Neuronal stem cell (in vitro differentiated cells): ENCODE measurements at regions not wholly inside any gene's neighbourhood (a gene's known extent, or its start where the extent isn't known, plus 50 kb on each side); places are given as distances from the start of the nearest gene placed in this dataset. TPM values are rescaled to one million over a fixed set of nuclear protein-coding genes. Genes with fewer than 3 reads are reported as not detected.
A peak's percentile ranks its signal among the peaks of the same experiment; 100 is the strongest.

Experiments used
- DNase-seq: peaks from one replicate; pipeline ENCODE4 v3.0.0-alpha.2; 2013; ENCODE audit warnings: low spot score
- H2AFZ ChIP-seq: one replicate; pipeline ENCODE4 v1.6.1; 2013; ENCODE audit warnings: mild to moderate bottlenecking, low read length, inconsistent platforms
- H2AK5ac ChIP-seq: 2 replicates; pipeline ENCODE4 v1.6.1; 2013; ENCODE audit warnings: low read depth, mild to moderate bottlenecking, inconsistent platforms, low read length, moderate library complexity, mixed read lengths
- H2BK120ac ChIP-seq: 2 replicates; pipeline ENCODE4 v1.6.1; 2013; ENCODE audit warnings: low read depth, mild to moderate bottlenecking, inconsistent platforms, low read length, moderate library complexity, mixed read lengths
- H2BK12ac ChIP-seq: one replicate; pipeline ENCODE4 v1.6.1; 2013; ENCODE audit warnings: low read length, inconsistent platforms
- H2BK15ac ChIP-seq: 2 replicates; pipeline ENCODE4 v1.6.1; 2013; ENCODE audit warnings: mild to moderate bottlenecking, low read length, inconsistent platforms, mixed read lengths
- H2BK5ac ChIP-seq: one replicate; pipeline ENCODE4 v1.6.1; 2013; ENCODE audit warnings: inconsistent platforms, mild to moderate bottlenecking, low read length, moderate library complexity
- H3K14ac ChIP-seq: one replicate; pipeline ENCODE4 v1.6.1; 2013; ENCODE audit warnings: low read length, inconsistent platforms
- H3K18ac ChIP-seq: 2 replicates; pipeline ENCODE4 v1.6.1; 2013; ENCODE audit warnings: low read length, inconsistent platforms
- H3K23ac ChIP-seq: 2 replicates; pipeline ENCODE4 v1.6.1; 2013; ENCODE audit warnings: low read depth, mild to moderate bottlenecking, mixed read lengths, low read length, inconsistent platforms; ENCODE audit not compliant: poor library complexity
- H3K27ac ChIP-seq: replicated peaks from 3 replicates; pipeline ENCODE4 v1.5.1; 2013; ENCODE audit warnings: low read length, inconsistent platforms
- H3K27me3 ChIP-seq, 3 experiments: 2 replicates each; pipeline ENCODE4 v1.6.1; 2013; ENCODE audit warnings: low read length in 3 of 3, mild to moderate bottlenecking in 2 of 3, inconsistent platforms in 1 of 3, low read depth in 1 of 3, mixed read lengths in 1 of 3, moderate library complexity in 1 of 3; ENCODE audit not compliant: control insufficient read depth in 3 of 3, insufficient read depth in 3 of 3
- H3K36me3 ChIP-seq, 2 donors: replicated peaks in 1 of 2; 2 replicates each; pipeline ENCODE4 v1.6.1; 2013; ENCODE audit warnings: low read length in 2 of 2; ENCODE audit not compliant: control insufficient read depth in 2 of 2, insufficient read depth in 2 of 2
- H3K4ac ChIP-seq: 2 replicates; pipeline ENCODE4 v1.6.1; 2013; ENCODE audit warnings: inconsistent platforms, mild to moderate bottlenecking, low read length, moderate library complexity
- H3K4me1 ChIP-seq, 2 donors: 1 replicate in 1 of 2; 2 replicates in 1 of 2; pipeline ENCODE4 v1.6.1; 2013; ENCODE audit warnings: low read length in 2 of 2, low read depth in 1 of 2; ENCODE audit not compliant: control insufficient read depth in 2 of 2, insufficient read depth in 1 of 2
- H3K4me2 ChIP-seq: one replicate; pipeline ENCODE4 v1.6.1; 2013; ENCODE audit warnings: mild to moderate bottlenecking, low read length, inconsistent platforms; ENCODE audit not compliant: insufficient read depth, poor library complexity, severe bottlenecking
- H3K4me3 ChIP-seq, 2 donors: 2 replicates each; pipeline ENCODE4 v1.5.1; 2013; ENCODE audit warnings: low read length in 2 of 2, mild to moderate bottlenecking in 2 of 2, inconsistent platforms in 1 of 2, moderate library complexity in 1 of 2
- H3K79me1 ChIP-seq: one replicate; pipeline ENCODE4 v1.6.1; 2013; ENCODE audit warnings: low read depth, mild to moderate bottlenecking, inconsistent platforms, low read length, moderate library complexity
- H3K9ac ChIP-seq: one replicate; pipeline ENCODE4 v1.6.1; 2013; ENCODE audit warnings: mild to moderate bottlenecking, low read depth, low read length, inconsistent platforms; ENCODE audit not compliant: poor library complexity
- H3K9me3 ChIP-seq, 2 donors: replicated peaks in 1 of 2; 2 replicates each; pipeline versions ENCODE3 to v1.6.1; 2013; ENCODE audit warnings: low read length in 2 of 2, mild to moderate bottlenecking in 2 of 2, inconsistent platforms in 1 of 2, low read depth in 1 of 2, mixed read lengths in 1 of 2, moderate library complexity in 1 of 2; ENCODE audit not compliant: control insufficient read depth in 2 of 2, insufficient read depth in 1 of 2
- H4K8ac ChIP-seq: one replicate; pipeline ENCODE4 v1.6.1; 2013; ENCODE audit warnings: low read depth, mild to moderate bottlenecking, inconsistent platforms, low read length, moderate library complexity
- H4K91ac ChIP-seq: one replicate; pipeline ENCODE4 v1.6.1; 2013; ENCODE audit warnings: low read length, low read depth, mild to moderate bottlenecking, inconsistent platforms; ENCODE audit not compliant: poor library complexity
- WGBS, 2 donors: extraction: QIAGEN DNeasy Blood & Tissue Kit; methylation state at CpG; one replicate each; pipeline ENCODE4 v1.1.7; 2013; ENCODE audit warnings: missing lambda C conversion rate in 2 of 2, mixed read lengths in 1 of 2; ENCODE audit not compliant: insufficient read length in 2 of 2, insufficient replicate concordance in 1 of 2; ENCODE audit errors: extremely low coverage in 2 of 2; 5-methylcytosine and 5-hydroxymethylcytosine counted together
- small RNA-seq: library from polyadenylated mRNA; stranded (forward); fragments of <200 nt; extraction: miRNeasy Mini kit (QIAGEN cat#:217004); gene quantifications from one replicate; pipeline ENCODE3, GENCODE V24; 2013; ENCODE audit not compliant: insufficient read depth

DNA sequence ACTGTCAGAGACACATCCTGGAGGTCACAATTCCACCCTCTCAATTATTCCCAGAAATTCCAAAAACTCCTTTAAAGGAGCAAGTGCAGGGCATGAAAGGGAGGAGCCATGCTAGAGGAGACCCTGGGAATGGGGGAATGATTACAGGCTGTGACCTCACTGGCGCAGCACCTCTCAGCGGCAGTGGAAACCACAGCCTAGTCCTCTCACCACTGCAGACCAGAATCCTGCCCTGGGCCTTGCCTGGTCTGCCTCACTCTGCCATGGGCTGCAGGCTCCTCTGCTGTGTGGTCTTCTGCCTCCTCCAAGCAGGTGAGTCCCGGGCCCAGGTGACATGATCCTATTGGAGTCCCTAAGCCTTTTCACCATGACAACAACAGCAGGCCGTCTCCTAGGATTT lies 50.5 kb upstream of the PRSS58 start:
- no peaks in the 10 kb centered on the region for H3K9me3 ChIP-seq
- H2AK5ac ChIP-seq: no peak overlapping the region
- no peaks in the 10 kb centered on the region for H3K36me3 ChIP-seq
- no peak overlapping the region for H3K14ac ChIP-seq
- no peak overlapping the region for H4K91ac ChIP-seq
- no peak overlapping the region for H2AFZ ChIP-seq
- no peak overlapping the region for H3K4ac ChIP-seq
- H4K8ac ChIP-seq: no peak overlapping the region
- no peak overlapping the region for H2BK120ac ChIP-seq
- H3K23ac ChIP-seq: no peak overlapping the region
- no peak overlapping the region for H3K27ac ChIP-seq
- no peaks in the 10 kb centered on the region for H3K27me3 ChIP-seq
- peaks cover 0 to 12% of the 10 kb centered on the region in 2 donors for H3K4me1 ChIP-seq
- H3K4me3 ChIP-seq: peak overlapping the region in 1 of 2 donors; percentile 56
- H2BK15ac ChIP-seq: no peak overlapping the region
- H3K4me2 ChIP-seq: no peak overlapping the region
- no peak overlapping the region for H2BK5ac ChIP-seq
- no peak for DNase-seq
- H3K9ac ChIP-seq: no peak overlapping the region
- no peak overlapping the region for H2BK12ac ChIP-seq
- no peak overlapping the region for H3K18ac ChIP-seq
- no peaks in the 10 kb centered on the region for H3K79me1 ChIP-seq
- no CpG with 5 or more reads among the region's 4 CpGs for WGBS, 2 donors

Small RNA genes lying in the stretch of these regions (small RNA-seq; reads per million reads assigned to genes)
- gene TRBV5-2 (not detected), gene TRBV8-1 (not detected), gene TRBV8-2 (not detected)
